GM19468 (cell line): ENCODE measurements at regions not wholly inside any gene's neighbourhood (a gene's known extent, or its start where the extent isn't known, plus 50 kb on each side); places are given as distances from the start of the nearest gene placed in this dataset.

ENCODE experiments used
- ATAC-seq: cut with Tn5 transposase; IDR thresholded peaks from one replicate; pipeline ENCODE4 v1.9.1; 2021; ENCODE audit warnings: mild to moderate bottlenecking, moderate library complexity, moderate number of reproducible peaks; ENCODE audit not compliant: unreplicated experiment; ENCODE audit errors: extremely low read depth

DNA sequence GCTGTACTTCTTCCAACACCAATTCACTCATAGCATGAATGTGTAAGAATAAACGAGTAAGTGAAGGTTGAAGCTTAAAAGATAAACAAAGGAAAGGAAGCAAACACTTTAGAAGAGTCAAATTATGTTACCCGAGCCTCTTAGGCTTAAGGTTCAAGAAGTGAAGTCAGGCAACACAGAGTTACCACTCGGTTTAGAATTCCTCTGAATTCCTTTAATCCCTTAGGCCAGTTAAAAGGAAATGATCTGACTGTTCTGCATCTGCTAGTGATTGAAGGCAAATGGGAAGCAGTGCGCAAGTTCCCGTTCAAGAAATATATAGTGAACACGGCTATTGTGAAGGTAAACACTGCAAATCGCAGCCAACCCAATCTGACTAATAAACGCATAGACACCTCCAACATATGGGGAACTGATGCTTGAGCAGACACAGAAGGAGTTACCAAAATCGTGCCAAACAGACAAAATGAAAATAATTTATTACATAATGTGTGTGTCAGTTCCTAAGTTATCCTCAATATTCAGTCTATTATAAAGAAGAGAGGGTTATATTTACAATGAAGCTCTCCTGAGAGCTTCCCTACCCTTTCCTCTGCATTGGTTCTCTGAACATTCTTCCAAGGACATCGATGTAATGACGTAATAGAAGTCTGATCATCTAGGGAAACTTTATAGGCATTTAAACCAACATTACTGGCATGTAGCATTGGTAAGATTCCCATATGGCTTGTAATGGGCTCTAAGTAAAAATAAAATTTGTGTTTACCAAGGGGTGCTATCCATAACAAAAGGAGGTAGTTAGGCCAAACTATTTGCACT lies 837.1 kb upstream of the ZNF608 start:
- no peak for ATAC-seq

- no peak for ATAC-seq
Observed at GRCh38 chr5:125584140-125584520, 837.7 kb upstream of the ZNF608 start.

GRCh38 chr5:125587631-125588030 lies 835.6 kb upstream of the GRAMD2B start:
- no peak for ATAC-seq

- ATAC-seq: no peak
Observed at GRCh38 chr5:125592856-125593255, 830.4 kb upstream of the GRAMD2B start.

DNA sequence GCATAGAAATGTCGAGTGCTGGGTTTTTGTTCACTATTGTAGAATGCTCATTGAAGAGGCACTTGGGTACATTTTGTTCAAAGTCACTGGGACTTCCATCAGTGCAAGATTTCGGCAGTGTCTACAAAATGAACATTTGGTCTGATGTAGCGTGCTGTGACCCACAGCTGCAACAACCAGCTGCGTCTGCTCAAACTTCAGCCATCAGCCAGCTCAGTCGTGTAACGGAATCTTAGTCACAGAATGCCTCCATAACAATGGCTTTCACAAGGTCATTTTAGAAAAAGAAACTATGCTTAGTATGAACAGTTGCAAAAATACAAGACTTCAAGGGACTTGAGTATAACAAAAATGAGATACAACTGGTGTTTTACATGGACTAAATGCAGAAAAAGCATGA lies 828.1 kb upstream of the GRAMD2B start:
- ATAC-seq: no peak

- no peak for ATAC-seq
Observed at GRCh38 chr5:125595845-125596244, 827.4 kb upstream of the GRAMD2B start.

DNA sequence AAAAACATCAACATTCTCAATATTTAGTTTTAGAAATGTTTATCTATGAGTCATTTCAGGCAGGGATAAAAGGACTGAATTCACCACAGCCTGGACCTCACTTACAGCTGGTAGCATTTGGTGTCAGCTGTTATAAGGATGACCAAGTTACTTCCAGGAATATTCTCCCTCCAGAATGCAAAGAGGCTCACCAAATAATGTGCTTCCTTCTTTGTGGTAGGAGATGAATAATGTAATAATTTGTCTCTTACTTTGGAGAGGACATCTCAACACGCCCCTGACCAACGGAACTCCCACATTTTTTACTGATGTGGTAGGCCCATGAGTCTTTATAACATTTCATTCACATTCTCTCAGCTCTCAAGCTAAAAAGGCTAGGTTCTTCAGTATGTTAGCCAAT lies 825.9 kb upstream of the GRAMD2B start:
- ATAC-seq: no peak

GRCh38 chr5:125600559-125600958 lies 822.6 kb upstream of the GRAMD2B start:
- ATAC-seq: no peak

DNA sequence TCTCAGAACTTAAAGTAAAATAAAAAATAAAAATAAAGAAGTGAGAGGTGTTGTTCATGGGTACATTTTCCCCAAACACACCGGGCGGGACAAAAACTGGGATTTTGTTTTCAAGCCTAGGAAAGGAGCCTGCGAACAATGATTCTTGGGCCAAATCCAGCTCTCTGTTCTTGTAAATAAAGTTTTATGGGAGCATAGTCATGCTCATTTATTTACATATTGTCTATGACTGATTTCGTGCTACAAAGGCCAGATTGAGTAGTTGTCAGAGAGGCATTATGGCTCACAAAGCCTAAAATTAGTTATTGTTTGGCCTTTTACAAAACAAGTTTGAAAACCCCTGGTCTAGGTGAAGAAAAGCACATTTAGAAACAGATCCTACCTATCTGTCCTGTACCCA lies 821.0 kb upstream of the GRAMD2B start:
- ATAC-seq: no peak

- no peak for ATAC-seq
Observed at GRCh38 chr5:125603321-125603720, 819.9 kb upstream of the GRAMD2B start.

DNA sequence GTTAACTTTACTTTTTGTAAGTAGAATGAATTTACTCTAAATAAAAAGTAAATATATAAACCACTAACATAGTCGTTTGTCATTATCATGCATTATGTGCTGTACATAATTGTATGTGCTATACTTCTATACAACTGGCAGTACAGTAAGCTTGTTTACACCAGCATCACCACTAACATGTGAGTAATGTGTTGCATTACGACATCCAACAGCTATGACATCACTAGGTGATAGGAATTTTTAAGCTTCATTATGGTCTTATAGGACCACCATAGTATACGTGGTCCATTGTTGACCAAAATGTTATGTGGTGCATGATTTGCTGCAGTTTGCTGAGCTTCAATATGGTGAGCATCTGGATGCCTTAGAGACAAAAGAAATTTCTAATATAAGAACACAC lies 819.1 kb upstream of the GRAMD2B start:
- no peak for ATAC-seq

GRCh38 chr5:125607018-125607417 lies 816.2 kb upstream of the GRAMD2B start:
- ATAC-seq: no peak

- no peak for ATAC-seq
Observed at GRCh38 chr5:125609011-125609410, 814.2 kb upstream of the GRAMD2B start.

- ATAC-seq: no peak
Observed at GRCh38 chr5:125610892-125611291, 812.3 kb upstream of the GRAMD2B start.

GRCh38 chr5:125611541-125611940 lies 811.7 kb upstream of the GRAMD2B start:
- ATAC-seq: no peak

- ATAC-seq: no peak
Observed at GRCh38 chr5:125612181-125612721, 811.0 kb upstream of the GRAMD2B start.

DNA sequence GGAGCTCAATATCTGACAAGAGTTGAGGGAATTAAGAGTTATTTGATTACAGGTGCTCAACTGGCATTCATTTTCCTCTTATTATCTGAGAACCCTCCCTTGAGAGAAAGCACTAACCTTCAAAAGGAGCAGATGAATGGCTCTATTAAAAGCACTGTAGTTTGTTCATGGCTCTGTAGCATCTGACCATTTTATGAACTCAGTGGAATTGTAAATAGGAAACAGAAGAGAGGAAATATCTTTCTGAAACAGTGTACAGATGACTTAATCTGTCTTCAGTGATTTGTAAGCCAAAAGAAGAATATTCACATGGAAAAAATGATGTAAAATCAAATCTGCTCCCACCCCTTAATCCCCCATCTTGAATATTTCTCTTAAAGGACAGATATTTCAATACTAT lies 810.4 kb upstream of the GRAMD2B start:
- ATAC-seq: no peak

GRCh38 chr5:125630237-125630636 lies 793.0 kb upstream of the GRAMD2B start:
- no peak for ATAC-seq

GRCh38 chr5:125633523-125633922 lies 789.7 kb upstream of the GRAMD2B start:
- ATAC-seq: no peak

- ATAC-seq: no peak
Observed at GRCh38 chr5:125634216-125634835, 788.9 kb upstream of the GRAMD2B start.

GRCh38 chr5:125639858-125640257 lies 783.4 kb upstream of the GRAMD2B start:
- no peak for ATAC-seq

DNA sequence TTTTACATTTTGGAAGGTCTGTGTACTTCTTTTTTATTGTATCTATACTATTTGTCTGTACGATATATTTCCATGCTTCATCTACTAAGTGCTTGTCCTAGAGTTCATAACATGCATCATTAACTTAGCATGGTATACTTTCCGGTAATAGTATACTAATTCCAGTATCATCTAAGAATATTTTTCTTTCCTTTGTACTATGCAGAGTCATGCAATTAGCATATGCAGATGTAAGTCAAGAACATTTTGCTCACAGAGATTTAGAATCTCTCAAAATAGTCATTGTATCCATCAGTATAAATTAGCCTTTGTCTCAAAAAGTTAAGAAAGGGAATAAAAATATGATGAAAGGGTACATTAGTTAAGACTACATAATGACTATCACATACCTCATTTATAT lies 770.4 kb upstream of the GRAMD2B start:
- no peak for ATAC-seq
